ENCODE measurements at regions not wholly inside any gene's neighbourhood (a gene's known extent, or its start where the extent isn't known, plus 50 kb on each side); places are given as distances from the start of the nearest gene placed in this dataset.

- no peak for DNase-seq
These were observed 279.3 kb downstream of the VGLL3 start for GRCh38 chr3:86711634-86712033.

DNA sequence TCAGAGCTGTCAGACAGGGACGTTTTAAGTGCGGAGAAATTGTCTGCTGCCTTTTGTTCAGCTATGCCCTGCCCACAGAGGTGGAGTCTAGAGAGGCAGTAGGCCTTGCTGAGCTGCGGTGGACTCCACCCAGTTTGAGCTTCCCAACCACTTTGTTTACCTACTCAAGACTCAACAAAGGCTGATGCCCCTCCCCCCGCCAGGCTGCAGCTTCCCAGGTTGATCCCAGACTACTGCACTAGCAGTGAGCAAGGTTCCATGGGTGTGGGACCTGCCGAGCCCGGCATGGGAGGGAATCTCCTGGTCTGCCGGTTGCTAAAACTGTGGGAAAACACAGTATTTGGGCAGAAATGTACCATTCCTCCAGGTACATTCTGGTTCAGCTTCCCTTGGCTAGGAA, 282.1 kb downstream of the VGLL3 start:
- no peak for DNase-seq

GRCh38 chr3:86702381-86702958, 288.5 kb downstream of the VGLL3 start:
- no peak for DNase-seq

DNA sequence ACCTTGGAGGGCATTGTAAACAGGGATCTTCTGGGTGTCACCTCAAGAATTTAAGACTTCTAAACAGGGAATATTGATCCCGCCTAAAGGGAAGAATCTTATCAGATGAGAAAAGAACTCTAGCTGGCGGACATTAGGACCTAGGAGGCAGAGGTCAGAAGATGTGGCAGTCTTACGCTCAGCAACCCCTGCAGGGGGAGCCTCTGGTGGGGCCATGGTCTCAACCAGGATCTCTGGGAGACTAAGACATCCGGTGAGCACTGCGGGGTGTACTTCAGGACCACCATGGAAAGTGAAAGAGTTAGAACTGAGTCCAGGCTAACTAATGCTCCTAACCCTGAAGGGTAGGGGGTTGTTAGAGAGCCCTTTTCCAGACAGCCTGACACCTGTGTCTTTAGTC, 295.2 kb downstream of the VGLL3 start:
- no peak for DNase-seq

DNA sequence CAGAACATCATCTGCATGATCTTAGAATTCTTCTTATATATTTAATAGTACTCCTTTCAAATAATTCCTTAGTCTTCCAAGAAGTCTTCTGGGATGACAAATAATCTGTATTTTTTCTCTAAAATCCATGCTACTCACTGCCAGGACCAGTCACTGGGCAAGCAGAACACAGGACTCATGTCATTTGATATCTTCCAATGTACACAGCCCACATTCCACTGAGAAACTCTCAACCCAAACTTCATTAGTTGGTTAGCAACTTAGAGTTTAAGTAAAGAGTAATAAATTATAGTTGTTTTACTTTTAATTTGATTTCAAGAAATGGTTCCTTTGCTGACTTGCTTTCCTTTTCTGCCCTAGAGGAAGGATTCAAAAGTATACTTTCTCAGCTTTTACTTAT, 317.0 kb downstream of the VGLL3 start:
- DNase-seq, result no peak

DNA sequence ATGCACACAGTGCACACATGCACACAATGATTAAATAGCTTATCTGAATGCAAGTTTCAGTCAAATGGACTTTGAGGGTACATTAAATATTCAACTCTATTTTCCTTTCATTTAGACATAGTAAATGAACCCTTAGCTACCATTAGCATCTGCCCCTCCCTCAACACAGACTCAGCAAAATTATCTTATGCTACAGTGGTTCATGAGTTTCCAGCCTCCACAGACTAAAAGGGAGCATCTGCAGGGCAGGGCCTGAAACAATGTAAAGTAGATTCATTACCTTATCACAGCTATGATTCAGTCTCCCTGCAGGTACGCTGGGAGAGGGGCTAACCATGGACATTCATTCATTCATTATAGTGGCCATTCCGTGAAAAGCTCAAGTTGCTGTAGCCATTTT, 329.1 kb downstream of the VGLL3 start:
- no peak for DNase-seq

DNA sequence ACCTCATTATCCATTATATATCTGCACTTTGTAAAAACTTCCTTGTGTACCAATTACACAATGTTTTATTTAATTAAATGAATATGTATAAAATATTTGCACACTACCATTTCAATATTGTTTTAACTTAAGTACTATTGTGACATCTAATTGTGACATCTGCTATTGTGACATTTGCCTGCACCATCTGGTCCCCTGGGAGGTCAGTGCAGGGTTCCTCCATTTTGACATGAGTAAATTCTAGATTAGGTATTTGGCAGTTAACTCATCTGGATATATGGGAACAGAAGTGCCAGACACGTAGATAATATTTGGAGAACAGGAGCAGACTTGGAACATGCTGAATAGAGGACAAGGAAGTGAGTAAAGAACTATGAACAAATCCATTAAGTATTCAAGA, 332.1 kb downstream of the VGLL3 start:
- no peak for DNase-seq

DNA sequence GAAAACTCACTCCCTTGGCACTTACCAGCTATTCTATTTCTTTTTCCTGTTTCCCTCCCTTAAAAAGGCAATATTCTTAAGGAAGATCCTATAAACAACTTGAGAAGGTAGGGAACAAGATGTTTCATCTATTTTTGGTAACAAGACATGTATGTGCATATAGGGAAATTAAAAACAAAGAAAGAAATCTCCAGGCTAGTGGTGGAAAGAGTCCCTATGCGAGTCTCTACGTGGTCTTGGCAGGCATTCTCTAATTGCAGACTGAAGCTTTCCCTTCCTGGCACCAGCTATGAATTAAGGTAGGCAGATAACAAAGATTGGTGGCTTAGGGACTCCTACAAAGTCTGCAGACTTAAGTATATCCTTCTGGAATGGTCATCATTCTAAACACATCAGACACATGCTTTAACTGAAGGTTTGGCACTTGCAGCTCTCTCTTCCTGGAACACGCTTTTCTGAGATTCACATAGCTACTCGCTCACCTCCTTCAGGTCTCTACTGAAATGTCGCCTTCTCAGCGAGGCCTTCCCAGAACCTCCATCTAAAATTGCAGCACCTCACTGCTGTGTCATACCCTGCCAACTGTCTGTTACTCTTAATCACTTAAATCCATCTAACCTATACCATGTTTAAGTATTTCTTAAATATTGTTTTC, 336.0 kb downstream of the VGLL3 start:
- DNase-seq, result no peak

- DNase-seq, result no peak
These were observed 337.2 kb downstream of the VGLL3 start for GRCh38 chr3:86653661-86654205.

- DNase-seq, result no peak
These were observed 342.9 kb downstream of the VGLL3 start for GRCh38 chr3:86648087-86648486.

- DNase-seq, result no peak
These were observed 345.2 kb downstream of the VGLL3 start for GRCh38 chr3:86645756-86646155.

GRCh38 chr3:86634361-86634760, 356.6 kb downstream of the VGLL3 start:
- no peak for DNase-seq

DNA sequence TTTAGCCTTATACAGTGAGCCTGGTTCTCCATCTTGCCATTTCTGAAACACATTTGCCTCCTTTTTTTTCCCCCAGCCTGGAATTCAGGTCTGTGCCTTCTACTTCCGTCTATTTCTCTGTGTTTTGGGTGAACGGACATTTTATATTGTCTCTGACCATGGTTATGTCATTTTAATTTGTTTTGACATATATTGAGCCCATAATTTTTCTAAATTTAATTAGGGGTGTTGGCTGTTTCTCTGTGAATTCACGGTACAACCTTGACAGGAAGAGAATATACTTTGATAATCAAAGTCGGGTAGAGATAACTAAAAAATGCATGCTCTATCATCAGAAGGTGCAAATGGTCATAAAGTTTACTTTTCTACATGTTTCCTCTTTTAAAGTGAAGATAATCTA, 361.4 kb downstream of the VGLL3 start:
- no peak for DNase-seq

- DNase-seq, result no peak
These were observed 366.8 kb downstream of the VGLL3 start for GRCh38 chr3:86624192-86624591.

DNA sequence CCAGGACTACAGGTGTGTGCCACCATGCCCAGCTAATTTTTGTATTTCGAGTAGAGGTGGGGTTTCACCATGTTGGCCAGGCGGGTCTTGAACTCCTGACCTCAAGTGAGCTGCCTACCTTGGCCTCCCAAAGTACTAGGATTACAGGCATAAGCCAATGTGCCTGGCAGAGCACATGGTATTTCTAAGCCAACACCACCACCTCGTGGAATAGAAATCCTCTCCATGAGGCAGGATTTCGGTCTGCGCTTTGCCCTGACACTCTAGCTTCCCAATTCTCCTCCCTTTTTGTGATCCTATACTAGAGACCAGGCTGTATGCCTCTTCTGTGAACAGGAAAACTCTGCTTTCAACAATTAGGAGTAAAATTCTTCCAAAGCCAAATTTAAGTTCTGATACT, 372.2 kb downstream of the VGLL3 start:
- DNase-seq, result no peak

- DNase-seq, result no peak
These were observed 385.8 kb downstream of the VGLL3 start for GRCh38 chr3:86605166-86605565.

DNA sequence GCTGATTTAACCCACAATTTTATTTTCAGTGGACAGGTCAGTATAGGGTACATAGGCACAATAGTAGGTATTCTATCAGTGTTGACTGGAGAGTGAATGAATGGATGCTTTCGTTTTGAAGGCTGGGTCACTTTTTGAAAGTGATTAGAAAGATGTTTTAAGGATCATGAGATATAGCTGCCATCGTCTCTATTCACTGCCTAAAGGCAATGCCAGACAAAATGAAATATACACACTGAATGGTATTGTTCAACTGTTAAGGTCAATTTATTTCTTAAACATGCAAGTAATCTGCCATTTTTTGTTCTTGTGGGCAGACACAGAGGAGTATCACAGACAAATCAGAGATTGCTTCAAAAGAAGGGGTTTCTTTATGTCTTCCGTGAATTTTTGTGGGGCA, 395.3 kb downstream of the VGLL3 start:
- DNase-seq, result no peak

DNA sequence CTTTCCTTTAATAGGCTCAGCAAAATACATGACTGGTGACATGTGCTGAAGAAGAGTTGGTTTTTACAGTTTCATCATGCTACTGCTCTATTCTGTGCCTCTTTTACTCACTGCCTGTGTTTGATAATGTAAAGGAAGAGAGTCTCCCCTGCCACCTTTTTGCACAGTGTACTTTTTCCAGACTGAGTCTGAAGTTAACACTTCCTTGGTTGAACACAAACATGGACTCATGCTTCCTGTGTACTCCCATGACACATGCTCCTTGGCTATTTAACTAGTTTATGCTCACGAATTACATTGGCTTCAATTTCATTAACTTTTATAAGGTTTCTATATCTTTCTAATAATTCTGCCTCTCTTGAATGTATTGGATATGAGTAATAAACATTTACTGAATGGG, 396.1 kb downstream of the VGLL3 start:
- no peak for DNase-seq

DNA sequence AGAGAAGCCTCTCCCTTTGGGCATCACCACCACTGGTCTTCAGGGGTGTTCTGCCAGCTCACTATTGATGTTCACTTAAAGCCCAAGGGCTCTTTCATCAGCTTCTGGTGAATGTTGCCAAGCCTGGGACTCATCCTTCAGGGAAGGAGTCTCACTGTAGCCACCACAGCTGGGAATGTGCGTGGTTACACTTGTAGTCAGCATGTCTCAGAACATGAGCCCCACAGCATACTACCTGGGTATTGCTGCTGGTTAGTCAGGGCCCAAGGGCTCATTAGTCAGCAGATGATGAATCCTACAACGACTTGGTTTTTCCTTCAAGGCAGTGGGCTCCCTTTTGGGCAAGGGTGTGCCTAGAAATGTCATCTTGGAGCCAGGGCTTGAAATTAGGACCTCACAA, 412.9 kb downstream of the VGLL3 start:
- no peak for DNase-seq

GRCh38 chr3:86563400-86563970, 427.5 kb downstream of the VGLL3 start:
- peak; percentile 35 for DNase-seq

DNA sequence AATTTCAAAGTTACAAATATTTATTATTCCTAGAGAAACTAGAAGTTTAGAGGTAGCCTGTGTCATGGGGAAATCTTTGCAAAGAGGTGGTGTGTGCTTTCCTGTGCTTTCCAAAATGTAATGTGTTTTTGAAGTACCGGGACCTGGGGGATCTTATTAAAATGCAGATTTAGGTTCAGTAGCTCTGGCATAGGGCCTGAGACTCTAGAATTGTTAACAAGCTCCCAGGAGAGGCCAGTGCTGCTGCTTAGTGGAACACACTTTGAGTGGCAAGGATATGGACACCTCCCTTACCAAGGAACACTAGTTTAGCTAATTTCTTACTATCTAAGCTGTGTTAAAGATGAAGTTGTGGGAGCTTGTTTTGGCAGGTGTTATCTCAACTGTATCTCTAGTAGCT, 428.9 kb downstream of the VGLL3 start:
- DNase-seq, result no peak

- no peak for DNase-seq
These were observed 429.7 kb downstream of the VGLL3 start for GRCh38 chr3:86561215-86561614.

DNA sequence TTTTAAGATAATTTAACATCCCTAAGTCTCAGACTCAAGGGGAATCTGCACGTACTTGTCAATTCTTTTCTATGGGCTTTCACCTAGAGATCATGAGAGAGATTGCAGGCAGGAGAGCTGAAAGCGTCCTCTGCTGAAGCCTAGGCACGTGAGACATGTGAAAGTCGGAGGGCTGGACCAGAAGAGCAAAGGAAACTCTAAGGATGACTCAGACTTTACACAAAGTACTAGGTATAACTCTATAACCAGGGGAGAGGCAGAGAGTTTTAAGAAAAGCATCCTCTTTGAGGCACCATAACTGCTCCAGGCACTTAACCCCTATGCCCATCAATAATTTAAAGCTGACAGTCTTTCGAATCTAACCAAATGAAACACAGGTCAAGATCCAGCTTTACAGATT, 436.6 kb downstream of the VGLL3 start:
- DNase-seq, result no peak

- DNase-seq, result no peak
These were observed 443.3 kb downstream of the VGLL3 start for GRCh38 chr3:86547692-86548091.
